Activated CD8-positive, alpha-beta T cell treated with anti-CD3 and anti-CD28 coated beads, Interleukin-2, amount 10 ng/mL, durations not matched to agents 7 days and 5 days (primary cell): ENCODE measurements at regions not wholly inside any gene's neighbourhood (a gene's known extent, or its start where the extent isn't known, plus 50 kb on each side); places are given as distances from the start of the nearest gene placed in this dataset.

ENCODE experiments used
- ATAC-seq: fragments of 150-1000 bp; cut with Tn5 transposase; one replicate; pipeline ENCODE4 v1.10.0; 2021; ENCODE audit warnings: moderate library complexity
- CTCF ChIA-PET: fragments of 350-600 bp; sonication (Branson Sonifier 250); formaldehyde crosslinking; loops from one replicate; lab custom pipeline; 2021; ENCODE audit warnings: antibody characterized with exemption; lab: Charles Lee
- POLR2A ChIA-PET: fragments of 350-600 bp; sonication (Branson Sonifier 250); formaldehyde crosslinking; loops from one replicate; lab custom pipeline; 2021; ENCODE audit warnings: antibody characterized with exemption; lab: Charles Lee
- DNase-seq: peaks from one replicate; pipeline ENCODE4 v3.0.0-alpha.2; 2020
- H3K27ac Mint-ChIP-seq: one replicate; pipeline ENCODE4 v1.8.0; 2021; ENCODE audit warnings: mild to moderate bottlenecking, mixed read lengths
- H3K27me3 Mint-ChIP-seq: one replicate; pipeline ENCODE4 v1.8.0; 2021; ENCODE audit warnings: low read depth, mixed read lengths
- H3K36me3 Mint-ChIP-seq: one replicate; pipeline ENCODE4 v1.8.0; 2021; ENCODE audit warnings: low read depth, mixed read lengths
- H3K4me1 Mint-ChIP-seq: one replicate; pipeline ENCODE4 v1.8.0; 2021; ENCODE audit warnings: low read depth, mixed read lengths
- H3K4me3 Mint-ChIP-seq: one replicate; pipeline ENCODE4 v1.8.0; 2021; ENCODE audit warnings: mild to moderate bottlenecking, mixed read lengths
- H3K9me3 Mint-ChIP-seq: one replicate; pipeline ENCODE4 v1.8.0; 2022; ENCODE audit warnings: mixed read lengths; ENCODE audit not compliant: insufficient read depth

- Mint-ChIP-seq H3K9me3 (no peaks in the 10 kb centered on the region), H3K36me3 (no peaks in the 10 kb centered on the region), H3K27me3 (no peaks in the 10 kb centered on the region), H3K27ac (no peak overlapping the region), H3K4me1 (no peaks in the 10 kb centered on the region), H3K4me3 (no peak overlapping the region)
- ChIA-PET CTCF (no interaction called here), POLR2A (no interaction called here)
- DNase-seq (no peak), ATAC-seq (no peak)
Observed at GRCh38 chr2:66895206-66895605, 460.3 kb downstream of the MEIS1 start.

DNA sequence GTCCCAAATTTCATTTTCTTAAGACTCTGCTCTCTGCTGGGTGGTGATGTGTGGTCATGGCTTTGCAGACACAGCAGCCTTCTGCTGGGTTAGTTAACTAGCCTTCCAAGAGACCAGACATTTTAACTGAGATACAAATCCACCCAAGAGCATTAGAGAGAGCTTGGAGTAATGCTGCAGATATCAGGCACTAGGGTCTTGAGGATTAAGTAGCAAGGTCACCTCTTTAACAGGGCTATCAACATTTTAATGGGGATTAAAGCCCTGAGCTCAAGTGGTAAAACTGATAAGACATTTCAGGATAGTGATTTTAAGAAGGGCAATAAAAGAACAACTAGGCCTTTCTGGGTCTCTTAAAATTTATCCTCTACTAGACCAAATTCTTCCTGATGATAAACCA is 461.2 kb downstream of the MEIS1 start:
- ChIA-PET CTCF (no interaction called here), POLR2A (no interaction called here)
- DNase-seq (no peak), ATAC-seq (no peak)
- Mint-ChIP-seq H3K27me3 (no peaks in the 10 kb centered on the region), H3K9me3 (no peaks in the 10 kb centered on the region), H3K4me1 (no peaks in the 10 kb centered on the region), H3K36me3 (no peaks in the 10 kb centered on the region), H3K27ac (no peak overlapping the region), H3K4me3 (no peak overlapping the region)

GRCh38 chr2:66897181-66897580 is 462.3 kb downstream of the MEIS1 start:
- CTCF ChIA-PET, result no interaction called here
- Mint-ChIP-seq H3K27me3 (no peaks in the 10 kb centered on the region), H3K4me1 (no peaks in the 10 kb centered on the region), H3K4me3 (no peak overlapping the region), H3K27ac (no peak overlapping the region), H3K9me3 (no peaks in the 10 kb centered on the region), H3K36me3 (no peaks in the 10 kb centered on the region)
- POLR2A ChIA-PET, result no interaction called here
- DNase-seq, result no peak
- ATAC-seq, result no peak

DNA sequence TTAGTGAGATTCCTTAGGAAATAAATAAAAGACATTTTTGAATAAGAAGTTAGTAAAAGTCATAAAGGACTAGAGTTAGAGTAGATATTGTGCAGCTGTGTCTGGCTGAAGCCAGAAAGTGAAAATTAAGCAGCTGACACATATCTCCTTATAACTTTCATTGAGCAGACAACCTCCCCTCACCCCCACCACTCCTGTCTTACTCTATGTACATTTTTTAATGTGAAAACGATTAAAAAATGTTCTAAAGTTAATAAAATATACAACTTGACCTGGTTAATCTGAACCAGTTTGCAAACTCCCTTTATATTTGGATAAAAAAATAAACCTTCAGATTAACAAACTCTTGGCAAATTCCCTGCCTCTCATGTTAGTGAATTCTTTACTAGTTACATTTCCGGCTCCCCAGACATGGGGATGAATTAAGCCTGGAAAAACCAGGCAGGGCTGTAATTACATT is 462.8 kb downstream of the MEIS1 start:
- ATAC-seq, result no peak
- Mint-ChIP-seq H3K27me3 (no peaks in the 10 kb centered on the region), H3K9me3 (no peaks in the 10 kb centered on the region), H3K4me3 (no peak overlapping the region), H3K27ac (no peak overlapping the region), H3K36me3 (no peaks in the 10 kb centered on the region), H3K4me1 (no peaks in the 10 kb centered on the region)
- CTCF ChIA-PET, result no interaction called here
- POLR2A ChIA-PET, result no interaction called here
- DNase-seq, result no peak

GRCh38 chr2:66899109-66899508 is 464.2 kb downstream of the MEIS1 start:
- Mint-ChIP-seq H3K4me1 (no peaks in the 10 kb centered on the region), H3K36me3 (no peaks in the 10 kb centered on the region), H3K27me3 (no peaks in the 10 kb centered on the region), H3K4me3 (no peak overlapping the region), H3K9me3 (no peaks in the 10 kb centered on the region), H3K27ac (no peak overlapping the region)
- DNase-seq (no peak), ATAC-seq (no peak)
- CTCF ChIA-PET, result no interaction called here
- POLR2A ChIA-PET, result no interaction called here

DNA sequence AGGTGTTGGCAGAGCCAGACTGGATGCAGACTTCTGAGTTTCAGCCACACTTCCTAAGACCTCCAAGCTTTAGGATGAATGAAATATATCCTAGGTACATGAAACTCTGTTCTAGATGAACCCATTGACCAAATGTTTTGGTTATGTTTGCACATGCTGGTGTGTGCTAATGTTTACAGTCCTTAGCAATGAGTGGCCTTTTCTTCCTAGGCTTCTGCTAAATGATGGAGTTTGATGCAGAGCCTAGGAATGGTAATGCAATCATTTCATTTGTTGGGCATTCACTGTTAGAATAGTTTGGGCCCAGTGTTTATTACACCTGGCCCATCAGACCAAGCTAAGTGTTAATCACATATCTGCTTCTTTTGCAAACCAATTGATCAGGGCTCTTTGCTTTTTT is 464.7 kb downstream of the MEIS1 start:
- Mint-ChIP-seq H3K27me3 (no peaks in the 10 kb centered on the region), H3K9me3 (no peaks in the 10 kb centered on the region), H3K36me3 (no peaks in the 10 kb centered on the region), H3K27ac (no peak overlapping the region), H3K4me1 (no peaks in the 10 kb centered on the region), H3K4me3 (no peak overlapping the region)
- ChIA-PET CTCF (no interaction called here), POLR2A (no interaction called here)
- ATAC-seq, result no peak
- no peak for DNase-seq

DNA sequence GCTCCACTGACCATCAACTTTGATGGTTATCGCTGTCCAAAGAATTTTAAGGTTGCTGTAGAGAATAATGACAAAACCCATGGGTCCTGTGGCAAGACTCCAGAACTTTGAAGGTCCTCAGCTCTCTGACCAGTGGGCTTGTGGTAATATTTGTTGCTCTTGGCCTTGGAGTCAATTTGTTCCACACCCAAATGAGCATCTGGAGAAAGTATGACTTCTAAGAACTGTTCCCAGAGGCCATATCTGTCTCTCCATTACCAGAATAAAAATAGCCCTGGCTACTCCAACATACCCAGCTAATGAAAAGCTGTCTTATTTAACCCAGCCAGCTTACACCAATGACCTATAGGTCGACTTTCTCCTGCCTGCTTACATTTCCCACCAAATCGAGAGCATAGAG is 466.4 kb downstream of the MEIS1 start:
- H3K27me3 Mint-ChIP-seq, result no peaks in the 10 kb centered on the region
- no peak for ATAC-seq
- H3K4me1 Mint-ChIP-seq, result no peaks in the 10 kb centered on the region
- POLR2A ChIA-PET, result interaction anchor here (0.5 kb wide), 1 partner anchor 1046 kb away, joined by 5 read pairs; no protein-coding TSS in a partner anchor
- H3K36me3 Mint-ChIP-seq, result no peaks in the 10 kb centered on the region
- CTCF ChIA-PET, result no interaction called here
- no peak overlapping the region for H3K27ac Mint-ChIP-seq
- no peak for DNase-seq
- no peak overlapping the region for H3K4me3 Mint-ChIP-seq
- no peaks in the 10 kb centered on the region for H3K9me3 Mint-ChIP-seq

DNA sequence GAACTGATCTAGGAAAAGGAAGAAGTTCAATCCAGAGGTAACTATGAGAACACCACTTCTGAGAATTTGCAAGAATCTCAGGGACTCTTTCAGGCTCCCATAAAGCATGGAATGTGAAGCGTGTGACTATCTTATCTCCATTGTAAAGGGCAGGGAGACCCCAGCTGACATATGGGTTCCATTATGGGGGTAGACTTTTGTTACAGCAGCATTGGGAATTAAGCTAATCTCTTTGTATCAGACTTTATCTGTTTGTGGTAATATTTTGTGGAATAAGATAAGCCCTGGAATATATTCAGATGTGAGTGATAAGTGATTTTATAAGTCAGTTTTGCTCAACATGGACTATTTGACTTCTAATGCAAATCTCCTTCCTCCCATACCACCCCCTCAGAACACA is 468.3 kb downstream of the MEIS1 start:
- POLR2A ChIA-PET, result no interaction called here
- Mint-ChIP-seq H3K4me1 (no peaks in the 10 kb centered on the region), H3K27ac (no peak overlapping the region), H3K4me3 (no peak overlapping the region), H3K27me3 (no peaks in the 10 kb centered on the region), H3K36me3 (no peaks in the 10 kb centered on the region), H3K9me3 (no peaks in the 10 kb centered on the region)
- ATAC-seq (no peak), DNase-seq (no peak)
- CTCF ChIA-PET, result no interaction called here

DNA sequence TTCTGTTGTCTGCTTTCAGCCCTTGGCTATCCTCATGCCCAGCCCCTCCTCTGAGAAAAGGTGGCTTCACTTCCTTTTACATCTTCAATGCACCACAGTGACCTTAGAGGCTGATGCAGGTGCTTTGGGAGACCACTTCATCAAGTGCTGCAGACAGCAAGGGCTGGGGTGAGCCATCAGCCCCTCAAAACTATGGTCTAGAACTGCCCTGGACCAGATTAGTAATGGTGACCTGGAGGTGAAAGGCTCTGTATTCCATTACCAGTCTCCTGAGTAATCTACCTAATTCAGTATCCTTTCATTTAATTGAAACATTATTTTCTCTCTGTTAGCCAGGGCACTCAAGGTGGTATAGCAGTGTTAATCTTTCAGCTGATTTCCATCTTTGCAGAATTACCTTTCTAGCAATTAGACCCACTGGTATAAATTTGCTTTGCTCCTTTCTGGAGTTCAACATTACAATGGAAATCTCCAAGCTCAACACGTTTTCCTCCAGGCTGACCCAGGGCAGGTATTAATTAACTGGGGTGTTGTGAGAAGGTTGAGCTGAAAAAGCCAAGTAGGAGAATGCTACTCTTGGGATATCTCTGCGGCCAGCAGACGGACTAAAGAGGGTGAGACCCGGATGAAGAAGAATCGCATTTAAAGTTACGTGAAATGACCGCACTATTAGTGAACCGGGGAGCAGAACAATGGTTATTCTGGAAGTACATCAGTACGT is 469.0 kb downstream of the MEIS1 start:
- ATAC-seq, result no peak
- Mint-ChIP-seq H3K27me3 (no peaks in the 10 kb centered on the region), H3K9me3 (no peaks in the 10 kb centered on the region), H3K27ac (no peak overlapping the region), H3K4me1 (no peaks in the 10 kb centered on the region), H3K4me3 (no peak overlapping the region), H3K36me3 (no peaks in the 10 kb centered on the region)
- ChIA-PET POLR2A (no interaction called here), CTCF (no interaction called here)
- no peak for DNase-seq

DNA sequence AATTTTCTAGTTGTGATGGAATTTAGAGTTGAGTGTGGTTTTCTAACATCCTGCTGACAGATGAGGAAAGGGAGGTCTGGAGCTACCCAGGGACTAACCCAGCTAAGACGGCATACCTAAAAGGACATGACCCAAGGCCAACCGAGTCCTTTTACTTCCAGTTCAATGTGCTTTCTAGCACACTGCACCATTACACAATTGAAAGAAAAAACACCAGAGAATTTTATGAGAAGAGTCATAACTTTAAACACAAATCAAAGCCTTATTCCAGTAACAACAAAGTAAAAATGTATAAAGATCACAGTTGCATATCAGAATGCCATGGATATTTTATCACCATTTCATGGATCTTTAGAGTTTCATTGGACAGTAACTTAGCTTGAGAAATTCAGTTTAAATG is 480.3 kb downstream of the MEIS1 start:
- POLR2A ChIA-PET, result interaction anchor here (0.6 kb wide), 1 partner anchor 11 kb away, joined by 3 read pairs; no protein-coding TSS in a partner anchor
- ATAC-seq, result no peak

DNA sequence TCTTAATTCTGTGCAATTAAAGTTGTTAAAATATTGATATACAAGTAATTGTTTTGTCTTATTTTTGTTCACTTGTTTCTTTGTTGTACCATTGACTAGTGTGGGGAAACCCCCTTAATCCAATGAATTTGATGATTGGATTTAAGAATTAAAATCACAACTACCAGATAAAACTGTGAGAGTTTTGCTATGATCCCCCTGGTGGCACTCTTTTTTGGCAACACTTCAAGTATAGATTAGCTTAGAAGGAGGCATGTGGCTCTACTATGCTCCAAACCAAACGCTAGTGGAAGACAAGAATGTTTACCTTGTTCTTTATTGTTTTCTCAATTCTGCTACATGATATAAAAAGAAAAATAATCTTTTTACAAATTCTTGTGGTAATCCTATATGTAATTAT is 477.8 kb upstream of the ETAA1 start:
- Mint-ChIP-seq H3K4me3 (no peak overlapping the region), H3K27me3 (no peaks in the 10 kb centered on the region), H3K9me3 (no peaks in the 10 kb centered on the region), H3K36me3 (no peaks in the 10 kb centered on the region), H3K4me1 (no peaks in the 10 kb centered on the region), H3K27ac (no peak overlapping the region)
- POLR2A ChIA-PET, result no interaction called here
- no peak for DNase-seq
- CTCF ChIA-PET, result no interaction called here
- ATAC-seq, result no peak

More for the DNA sequence above, 480.3 kb downstream of the MEIS1 start:
- Mint-ChIP-seq H3K27ac (no peak overlapping the region), H3K4me1 (no peaks in the 10 kb centered on the region), H3K9me3 (no peaks in the 10 kb centered on the region), H3K4me3 (no peak overlapping the region), H3K27me3 (no peaks in the 10 kb centered on the region), H3K36me3 (no peaks in the 10 kb centered on the region)
- DNase-seq, result no peak
- CTCF ChIA-PET, result no interaction called here

DNA sequence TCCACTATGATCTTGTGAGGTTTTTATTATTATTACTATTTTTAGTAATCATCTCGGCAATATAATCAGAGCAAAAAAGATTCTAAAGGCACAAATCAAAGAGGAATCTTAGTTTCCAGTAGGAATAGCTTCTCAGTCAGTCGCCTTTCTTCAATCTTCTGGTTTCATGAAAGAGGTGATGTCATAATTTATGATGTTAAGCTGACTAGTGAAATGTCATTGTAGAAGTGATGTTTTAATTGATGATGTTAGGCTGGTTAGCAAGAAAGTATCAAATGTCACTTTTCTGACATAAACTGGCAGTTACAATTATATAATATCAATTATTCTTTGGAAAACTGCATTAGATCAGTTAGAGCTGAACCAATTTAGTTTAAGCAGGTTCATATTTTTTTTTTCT is 476.7 kb upstream of the ETAA1 start:
- Mint-ChIP-seq H3K9me3 (no peaks in the 10 kb centered on the region), H3K4me1 (no peaks in the 10 kb centered on the region), H3K27me3 (no peaks in the 10 kb centered on the region), H3K27ac (no peak overlapping the region), H3K4me3 (no peak overlapping the region), H3K36me3 (no peaks in the 10 kb centered on the region)
- CTCF ChIA-PET, result no interaction called here
- ATAC-seq (no peak), DNase-seq (no peak)
- POLR2A ChIA-PET, result no interaction called here

DNA sequence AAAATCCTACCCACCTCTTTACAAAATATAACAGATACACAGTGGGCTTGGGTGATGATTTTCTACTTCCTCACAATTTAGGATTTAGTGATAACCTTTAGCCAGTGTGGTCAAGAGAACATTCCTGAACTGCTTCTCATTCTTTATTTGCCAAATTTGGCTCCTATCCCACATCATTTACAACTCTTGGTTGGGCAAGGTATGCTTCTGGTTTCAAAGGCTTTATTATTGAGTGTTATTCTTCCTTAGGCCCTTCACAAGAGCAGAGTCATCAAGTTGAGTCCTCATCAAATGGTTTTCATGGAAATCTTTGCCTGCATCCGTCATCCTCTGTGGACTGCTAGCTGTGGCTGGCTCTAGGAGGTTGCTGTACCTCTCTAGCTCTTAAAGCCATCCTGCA is 472.0 kb upstream of the ETAA1 start:
- Mint-ChIP-seq H3K27ac (no peak overlapping the region), H3K4me1 (no peaks in the 10 kb centered on the region), H3K9me3 (no peaks in the 10 kb centered on the region), H3K4me3 (no peak overlapping the region), H3K36me3 (no peaks in the 10 kb centered on the region), H3K27me3 (no peaks in the 10 kb centered on the region)
- DNase-seq, result no peak
- no peak for ATAC-seq
- ChIA-PET CTCF (no interaction called here), POLR2A (no interaction called here)
